NB4 (cell line): ENCODE measurements at regions not wholly inside any gene's neighbourhood (a gene's known extent, or its start where the extent isn't known, plus 50 kb on each side); places are given as distances from the start of the nearest gene placed in this dataset.

Source experiments
- MYC ChIP-seq: IDR thresholded peaks from 2 replicates; pipeline ENCODE4 v1.6.1; 2011; ENCODE audit warnings: low read depth, low read length
- POLR2A ChIP-seq: IDR thresholded peaks from 2 replicates; pipeline ENCODE4 v1.6.1; 2011; ENCODE audit warnings: mild to moderate bottlenecking; ENCODE audit not compliant: insufficient read length; ENCODE audit errors: extremely low read depth
- TF ChIP-seq, protein P1 (sequence below): IDR thresholded peaks from one replicate; pipeline ENCODE4 v1.5.1; 2012; ENCODE audit warnings: low read depth, low read length
- TF ChIP-seq, protein P2 (sequence below): IDR thresholded peaks from 2 replicates; pipeline ENCODE4 v1.6.1; 2011; ENCODE audit warnings: low read depth, low read length

GRCh38 chr3:46768061-46768460, 50.4 kb upstream of the PRSS50 start:
- TF ChIP-seq, protein P1, sequence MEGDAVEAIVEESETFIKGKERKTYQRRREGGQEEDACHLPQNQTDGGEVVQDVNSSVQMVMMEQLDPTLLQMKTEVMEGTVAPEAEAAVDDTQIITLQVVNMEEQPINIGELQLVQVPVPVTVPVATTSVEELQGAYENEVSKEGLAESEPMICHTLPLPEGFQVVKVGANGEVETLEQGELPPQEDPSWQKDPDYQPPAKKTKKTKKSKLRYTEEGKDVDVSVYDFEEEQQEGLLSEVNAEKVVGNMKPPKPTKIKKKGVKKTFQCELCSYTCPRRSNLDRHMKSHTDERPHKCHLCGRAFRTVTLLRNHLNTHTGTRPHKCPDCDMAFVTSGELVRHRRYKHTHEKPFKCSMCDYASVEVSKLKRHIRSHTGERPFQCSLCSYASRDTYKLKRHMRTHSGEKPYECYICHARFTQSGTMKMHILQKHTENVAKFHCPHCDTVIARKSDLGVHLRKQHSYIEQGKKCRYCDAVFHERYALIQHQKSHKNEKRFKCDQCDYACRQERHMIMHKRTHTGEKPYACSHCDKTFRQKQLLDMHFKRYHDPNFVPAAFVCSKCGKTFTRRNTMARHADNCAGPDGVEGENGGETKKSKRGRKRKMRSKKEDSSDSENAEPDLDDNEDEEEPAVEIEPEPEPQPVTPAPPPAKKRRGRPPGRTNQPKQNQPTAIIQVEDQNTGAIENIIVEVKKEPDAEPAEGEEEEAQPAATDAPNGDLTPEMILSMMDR: no peak
- TF ChIP-seq POLR2A: no peak
- TF ChIP-seq, protein P2, sequence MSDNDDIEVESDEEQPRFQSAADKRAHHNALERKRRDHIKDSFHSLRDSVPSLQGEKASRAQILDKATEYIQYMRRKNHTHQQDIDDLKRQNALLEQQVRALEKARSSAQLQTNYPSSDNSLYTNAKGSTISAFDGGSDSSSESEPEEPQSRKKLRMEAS: no peak
- TF ChIP-seq MYC: no peak
